ENCODE measurements at regions not wholly inside any gene's neighbourhood (a gene's known extent, or its start where the extent isn't known, plus 50 kb on each side); places are given as distances from the start of the nearest gene placed in this dataset.

- Histone ChIP-seq H3K9me1 (replicated peaks; ENCODE audit: control insufficient read depth, extremely low read depth, insufficient read depth, low read length) (no peaks in the 10 kb centered on the region), H3K27me3 (ENCODE audit: control insufficient read depth in 2 of 2, insufficient read depth in 2 of 2, low read length in 2 of 2) (peaks cover 0 to 2% of the 10 kb centered on the region in 2 experiments), H2AFZ (ENCODE audit: low read depth, low read length) (no peak overlapping the region), H3K9me3 (replicated peaks; ENCODE audit: control insufficient read depth, insufficient read depth, low read length) (no peaks in the 10 kb centered on the region), H3K36me3 (ENCODE audit: control insufficient read depth in 2 of 2, extremely low read depth in 1 of 2, insufficient read depth in 2 of 2, low read length in 2 of 2) (no peaks in the 10 kb centered on the region), H4K20me1 (replicated peaks; ENCODE audit: control insufficient read depth, extremely low read depth, insufficient read depth, low read length) (no peaks in the 10 kb centered on the region), H3K4me2 (ENCODE audit: insufficient read depth, low read length) (no peak overlapping the region), H3K4me1 (ENCODE audit: control insufficient read depth, extremely low read depth, insufficient read depth, low read length) (peaks cover 5% of the 10 kb centered on the region), H3K79me2 (ENCODE audit: control insufficient read depth, insufficient read depth, low read length) (no peaks in the 10 kb centered on the region), H3K27ac (ENCODE audit: insufficient read depth, low read depth, low read length) (no peak overlapping the region), H3K9ac (replicated peaks; ENCODE audit: extremely low read depth, insufficient read depth, low read length) (no peak overlapping the region), H3K4me3 (replicated peaks in 1 of 3; ENCODE audit: insufficient read depth in 1 of 3, low read depth in 1 of 3, low read length in 3 of 3) (no peak overlapping the region)
- ChIA-PET POLR2A (no interaction called here), CTCF (interaction anchor here (1.4 kb wide), 1 partner anchor 170 kb away, joined by 4 read pairs; no protein-coding TSS in a partner anchor)
- BruUV-seq (replicated peaks) = no TSS peak
- DNase-seq (ENCODE audit: low read depth, low spot score) (no peak), FAIRE-seq (no peak)
- dilution Hi-C loops (cut with MboI; ENCODE audit: extremely low pct_ligation_motif_present, low sequenced_read_pairs) = no loop called here
- TF ChIP-seq POLR2A (IDR thresholded peaks at IDR 0.05; ENCODE audit: low read depth, low read length) = no peak
- no peak for TF ChIP-seq EZH2 (IDR thresholded peaks at IDR 0.05; ENCODE audit: borderline replicate concordance, low read depth, low read length, severe bottlenecking)
- TF ChIP-seq JUN (IDR thresholded peaks at IDR 0.05; ENCODE audit: borderline replicate concordance, insufficient read depth, insufficient read length, low read depth) = no peak
- TF ChIP-seq, protein P1, sequence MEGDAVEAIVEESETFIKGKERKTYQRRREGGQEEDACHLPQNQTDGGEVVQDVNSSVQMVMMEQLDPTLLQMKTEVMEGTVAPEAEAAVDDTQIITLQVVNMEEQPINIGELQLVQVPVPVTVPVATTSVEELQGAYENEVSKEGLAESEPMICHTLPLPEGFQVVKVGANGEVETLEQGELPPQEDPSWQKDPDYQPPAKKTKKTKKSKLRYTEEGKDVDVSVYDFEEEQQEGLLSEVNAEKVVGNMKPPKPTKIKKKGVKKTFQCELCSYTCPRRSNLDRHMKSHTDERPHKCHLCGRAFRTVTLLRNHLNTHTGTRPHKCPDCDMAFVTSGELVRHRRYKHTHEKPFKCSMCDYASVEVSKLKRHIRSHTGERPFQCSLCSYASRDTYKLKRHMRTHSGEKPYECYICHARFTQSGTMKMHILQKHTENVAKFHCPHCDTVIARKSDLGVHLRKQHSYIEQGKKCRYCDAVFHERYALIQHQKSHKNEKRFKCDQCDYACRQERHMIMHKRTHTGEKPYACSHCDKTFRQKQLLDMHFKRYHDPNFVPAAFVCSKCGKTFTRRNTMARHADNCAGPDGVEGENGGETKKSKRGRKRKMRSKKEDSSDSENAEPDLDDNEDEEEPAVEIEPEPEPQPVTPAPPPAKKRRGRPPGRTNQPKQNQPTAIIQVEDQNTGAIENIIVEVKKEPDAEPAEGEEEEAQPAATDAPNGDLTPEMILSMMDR (IDR thresholded peaks at IDR 0.05; ENCODE audit: extremely low read depth in 1 of 2, insufficient read depth in 1 of 2, low read depth in 1 of 2, low read length in 2 of 2) = no peak
- no peak for TF ChIP-seq MYC (IDR thresholded peaks at IDR 0.05; ENCODE audit: low read depth, low read length)
- TF ChIP-seq, protein P2, sequence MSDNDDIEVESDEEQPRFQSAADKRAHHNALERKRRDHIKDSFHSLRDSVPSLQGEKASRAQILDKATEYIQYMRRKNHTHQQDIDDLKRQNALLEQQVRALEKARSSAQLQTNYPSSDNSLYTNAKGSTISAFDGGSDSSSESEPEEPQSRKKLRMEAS (IDR thresholded peaks at IDR 0.05; ENCODE audit: insufficient read depth, insufficient read length) = no peak
- TF ChIP-seq POLR2AphosphoS5 (IDR thresholded peaks at IDR 0.05; ENCODE audit: insufficient read depth, low read depth, low read length) = no peak
- no peak for TF ChIP-seq FOS (IDR thresholded peaks at IDR 0.05; ENCODE audit: borderline replicate concordance, insufficient read depth, low read length)
- no peak for TF ChIP-seq GATA2 (IDR thresholded peaks at IDR 0.05; ENCODE audit: insufficient read depth, insufficient read length, low read depth, low read length)
- intact Hi-C loops (cut with micrococcal nuclease) = no loop called here
These were observed 52.4 kb upstream of the JAK2 start for GRCh38 chr9:4932681-4933080.
